ENCODE measurements at regions not wholly inside any gene's neighbourhood (a gene's known extent, or its start where the extent isn't known, plus 50 kb on each side); places are given as distances from the start of the nearest gene placed in this dataset.

- WGBS, 2 donors, result 53 to 61% methylated on average over 1 of the region's 1 CpG
- Histone ChIP-seq H3K27me3 (no peaks in the 10 kb centered on the region), H3K4me3 (no peak overlapping the region), H3K27ac (no peak overlapping the region), H3K4me1 (no peaks in the 10 kb centered on the region), H3K9me3 (no peaks in the 10 kb centered on the region), H3K36me3 (no peaks in the 10 kb centered on the region)
- intact Hi-C loops (cut with DNase I), result no loop called here
- DNase-seq (peak in 1 of 6 donors; percentile 26), FAIRE-seq (no peak), ATAC-seq (no peak)
- TF ChIP-seq CTCF (IDR thresholded peaks at IDR 0.05), result no peak
These were observed 62.3 kb upstream of the ADAMTS3 start for GRCh38 chr4:72631296-72631695.

- intact Hi-C loops (cut with DNase I), result no loop called here
- no peak overlapping the region for H3K4me3 ChIP-seq
- no peaks in the 10 kb centered on the region for H3K4me1 ChIP-seq
- WGBS, 2 donors, result 67 to 74% methylated on average over 1 of the region's 1 CpG
- no peak overlapping the region for H3K27ac ChIP-seq
- no peaks in the 10 kb centered on the region for H3K27me3 ChIP-seq
- no peak for DNase-seq
- H3K36me3 ChIP-seq, result no peaks in the 10 kb centered on the region
- TF ChIP-seq CTCF (IDR thresholded peaks at IDR 0.05), result no peak
- H3K9me3 ChIP-seq, result no peaks in the 10 kb centered on the region
- no peak for FAIRE-seq
- ATAC-seq, result no peak
These were observed 60.5 kb upstream of the ADAMTS3 start for GRCh38 chr4:72629540-72629939.

GRCh38 chr4:72627723-72628122 is 58.7 kb upstream of the ADAMTS3 start:
- DNase-seq (no peak), ATAC-seq (no peak), FAIRE-seq (no peak)
- H3K27me3 ChIP-seq, result no peaks in the 10 kb centered on the region
- no peak overlapping the region for H3K27ac ChIP-seq
- no peaks in the 10 kb centered on the region for H3K4me1 ChIP-seq
- H3K4me3 ChIP-seq, result no peak overlapping the region
- no peaks in the 10 kb centered on the region for H3K36me3 ChIP-seq
- TF ChIP-seq CTCF (IDR thresholded peaks at IDR 0.05), result no peak
- no peaks in the 10 kb centered on the region for H3K9me3 ChIP-seq
- intact Hi-C loops (cut with DNase I), result no loop called here

Measured in pancreas (tissue), 10 donors.